ENCODE measurements at regions not wholly inside any gene's neighbourhood (a gene's known extent, or its start where the extent isn't known, plus 50 kb on each side); places are given as distances from the start of the nearest gene placed in this dataset.

- H3K4me3 ChIP-seq, result no peak overlapping the region
- DNase-seq, result no peak
- WGBS, 4 donors, result 79 to 89% (median 81%) methylated on average over 2 of the region's 2 CpGs
- no peaks in the 10 kb centered on the region for H3K9me3 ChIP-seq (replicated peaks in 1 of 3)
- no peak overlapping the region for H3K27ac ChIP-seq
- H3K27me3 ChIP-seq, result no peaks in the 10 kb centered on the region
- TF ChIP-seq POLR2A (IDR thresholded peaks at IDR 0.05) (no peak), CTCF (IDR thresholded peaks at IDR 0.05) (no peak)
- no peaks in the 10 kb centered on the region for H3K36me3 ChIP-seq (replicated peaks in 1 of 2)
- no peaks in the 10 kb centered on the region for H3K4me1 ChIP-seq (replicated peaks in 1 of 2)
- intact Hi-C loops (cut with DNase I), result no loop called here
Measured at GRCh38 chr3:178226094-178226493, 310.1 kb upstream of the KCNMB2 start.

- Histone ChIP-seq H3K4me1 (replicated peaks in 1 of 2) (no peaks in the 10 kb centered on the region), H3K9me3 (replicated peaks in 1 of 3) (no peaks in the 10 kb centered on the region), H3K4me3 (no peak overlapping the region), H3K27ac (no peak overlapping the region), H3K27me3 (no peaks in the 10 kb centered on the region), H3K36me3 (replicated peaks in 1 of 2) (no peaks in the 10 kb centered on the region)
- intact Hi-C loops (cut with DNase I), result no loop called here
- TF ChIP-seq POLR2A (IDR thresholded peaks at IDR 0.05), result no peak
- no peak for DNase-seq
- WGBS, 4 donors, result 94 to 95% (median 94%) methylated on average over 3 of the region's 3 CpGs
Measured at GRCh38 chr3:178231645-178232044, 304.6 kb upstream of the KCNMB2 start.

GRCh38 chr3:178233371-178234071 is 302.7 kb upstream of the KCNMB2 start:
- H3K4me3 ChIP-seq, result no peak overlapping the region
- intact Hi-C loops (cut with DNase I), result no loop called here
- WGBS, 4 donors, result 90 to 99% (median 93%) methylated on average over 5 of the region's 5 CpGs
- no peaks in the 10 kb centered on the region for H3K36me3 ChIP-seq (replicated peaks in 1 of 2)
- no peaks in the 10 kb centered on the region for H3K9me3 ChIP-seq (replicated peaks in 1 of 3)
- no peak for TF ChIP-seq CTCF (IDR thresholded peaks at IDR 0.05)
- TF ChIP-seq POLR2A (IDR thresholded peaks at IDR 0.05), result no peak
- DNase-seq, result no peak
- no peaks in the 10 kb centered on the region for H3K4me1 ChIP-seq (replicated peaks in 1 of 2)
- no peak overlapping the region for H3K27ac ChIP-seq
- H3K27me3 ChIP-seq, result no peaks in the 10 kb centered on the region

GRCh38 chr3:178236555-178237277 is 299.5 kb upstream of the KCNMB2 start:
- Histone ChIP-seq H3K4me1 (replicated peaks in 1 of 2) (no peaks in the 10 kb centered on the region), H3K27ac (no peak overlapping the region), H3K9me3 (replicated peaks in 1 of 3) (peaks cover 0 to 5% (median 0%) of the 10 kb centered on the region in 3 donors), H3K27me3 (no peaks in the 10 kb centered on the region), H3K4me3 (no peak overlapping the region), H3K36me3 (replicated peaks in 1 of 2) (no peaks in the 10 kb centered on the region)
- no peak for DNase-seq
- WGBS, 4 donors, result 83 to 85% (median 85%) methylated on average over 5 of the region's 5 CpGs
- intact Hi-C loops (cut with DNase I), result no loop called here
- TF ChIP-seq POLR2A (IDR thresholded peaks at IDR 0.05) (no peak), CTCF (IDR thresholded peaks at IDR 0.05) (no peak)

Data from adrenal gland (tissue), 9 donors.